ENCODE measurements at regions not wholly inside any gene's neighbourhood (a gene's known extent, or its start where the extent isn't known, plus 50 kb on each side); places are given as distances from the start of the nearest gene placed in this dataset.

GRCh38 chr5:10914741-10915480 is 153.9 kb upstream of the DAP start:
- Histone ChIP-seq H3K4me1 (ENCODE audit: control insufficient read depth in 1 of 2, insufficient read depth in 2 of 2, low read depth in 1 of 2, low read length in 1 of 2) (no peaks in the 10 kb centered on the region), H3K27me3 (ENCODE audit: insufficient read depth) (no peaks in the 10 kb centered on the region), H3K79me2 (ENCODE audit: insufficient read depth) (no peaks in the 10 kb centered on the region), H4K20me1 (ENCODE audit: insufficient read depth) (no peaks in the 10 kb centered on the region), H3K4me3 (ENCODE audit: low read depth in 2 of 2, low read length in 1 of 2) (no peak overlapping the region), H3K4me2 (no peak overlapping the region), H3K9me2 (no peaks in the 10 kb centered on the region), H3K36me3 (replicated peaks in 1 of 2; ENCODE audit: control insufficient read depth in 1 of 2, insufficient read depth in 2 of 2, low read length in 1 of 2) (no peaks in the 10 kb centered on the region), H2AFZ (ENCODE audit: low read depth) (no peak overlapping the region), H3K27ac (ENCODE audit: low read depth in 2 of 2, low read length in 1 of 2) (no peak overlapping the region), H3F3A (replicated peaks; ENCODE audit: insufficient read depth) (peaks cover 5% of the 10 kb centered on the region), H3K9me3 (no peaks in the 10 kb centered on the region), H3K9ac (no peak overlapping the region)
- CTCF ChIA-PET, result no interaction called here
- no peak for DNase-seq
- 20% methylated on average over 9 of the region's 9 CpGs for WGBS (ENCODE audit: low lambda C conversion rate)
- POLR2A ChIA-PET, result no interaction called here
- TF ChIP-seq YY1 (IDR thresholded peaks at IDR 0.05; ENCODE audit: low read depth) (no peak), TAF1 (IDR thresholded peaks at IDR 0.05; ENCODE audit: borderline replicate concordance, low read depth, low read length) (no peak), NRF1 (IDR thresholded peaks at IDR 0.05; ENCODE audit: low read depth, low read length) (no peak), FOSL2 (IDR thresholded peaks at IDR 0.05; ENCODE audit: borderline replicate concordance, low read depth) (no peak), CHD2 (IDR thresholded peaks at IDR 0.05; ENCODE audit: low read length, partially characterized antibody) (no peak), USF1 (IDR thresholded peaks at IDR 0.05; ENCODE audit: borderline replicate concordance, low read depth) (no peak)

GRCh38 chr5:10913841-10914240 is 152.8 kb upstream of the DAP start:
- Histone ChIP-seq H3K4me2 (peak overlapping the region; percentile 47), H3K9ac (no peak overlapping the region), H3K27ac (ENCODE audit: low read depth in 2 of 2, low read length in 1 of 2) (no peak overlapping the region), H3F3A (replicated peaks; ENCODE audit: insufficient read depth) (peaks cover 5% of the 10 kb centered on the region), H3K9me2 (no peaks in the 10 kb centered on the region), H3K36me3 (replicated peaks in 1 of 2; ENCODE audit: control insufficient read depth in 1 of 2, insufficient read depth in 2 of 2, low read length in 1 of 2) (no peaks in the 10 kb centered on the region), H3K27me3 (ENCODE audit: insufficient read depth) (no peaks in the 10 kb centered on the region), H3K79me2 (ENCODE audit: insufficient read depth) (no peaks in the 10 kb centered on the region), H3K9me3 (no peaks in the 10 kb centered on the region), H3K4me1 (ENCODE audit: control insufficient read depth in 1 of 2, insufficient read depth in 2 of 2, low read depth in 1 of 2, low read length in 1 of 2) (no peaks in the 10 kb centered on the region), H2AFZ (ENCODE audit: low read depth) (peak overlapping the region; percentile 57; the same call in 1 of the 2 replicates), H4K20me1 (ENCODE audit: insufficient read depth) (no peaks in the 10 kb centered on the region), H3K4me3 (ENCODE audit: low read depth in 2 of 2, low read length in 1 of 2) (peak overlapping the region in 1 of 2 experiments; percentile 16; a peak in 1 of 4 replicates)
- ChIA-PET POLR2A (no interaction called here), CTCF (no interaction called here)
- 9% methylated on average over 5 of the region's 5 CpGs for WGBS (ENCODE audit: low lambda C conversion rate)
- TF ChIP-seq SIN3A (IDR thresholded peaks at IDR 0.05; ENCODE audit: borderline replicate concordance, low read depth, low read length) (no peak), MEF2A (IDR thresholded peaks at IDR 0.05; ENCODE audit: borderline replicate concordance, low read depth) (peak; percentile 42; the same call in 1 of the 2 replicates), TCF12 (IDR thresholded peaks at IDR 0.05) (0 out of 2 replicates have a peak, but pooled peaks have one; percentile 38), RFX5 (IDR thresholded peaks at IDR 0.05; ENCODE audit: low read length) (no peak), FOSL2 (IDR thresholded peaks at IDR 0.05; ENCODE audit: borderline replicate concordance, low read depth) (peak; percentile 54; the same call in 1 of the 2 replicates), PBX3 (IDR thresholded peaks at IDR 0.05) (peak; percentile 50)
- DNase-seq, result no peak

Measured in SK-N-SH (cell line).